ENCODE measurements at regions not wholly inside any gene's neighbourhood (a gene's known extent, or its start where the extent isn't known, plus 50 kb on each side); places are given as distances from the start of the nearest gene placed in this dataset.

- H3K27me3 Mint-ChIP-seq, result no peaks in the 10 kb centered on the region
- no peaks in the 10 kb centered on the region for H3K4me1 Mint-ChIP-seq
- H3K27ac Mint-ChIP-seq (ENCODE audit: low read depth), result no peak overlapping the region
- DNase-seq (ENCODE audit: low spot score in 2 of 2) (no peak), ATAC-seq (replicated peaks; ENCODE audit: extremely low read depth, poor library complexity, severe bottlenecking) (no peak)
- no peak overlapping the region for H3K4me3 Mint-ChIP-seq
- peaks cover 11% of the 10 kb centered on the region for H3K9me3 Mint-ChIP-seq
- no peaks in the 10 kb centered on the region for H3K36me3 Mint-ChIP-seq (ENCODE audit: insufficient read depth)
Measured at GRCh38 chr13:72120632-72121031, 253.6 kb upstream of the DACH1 start.

DNA sequence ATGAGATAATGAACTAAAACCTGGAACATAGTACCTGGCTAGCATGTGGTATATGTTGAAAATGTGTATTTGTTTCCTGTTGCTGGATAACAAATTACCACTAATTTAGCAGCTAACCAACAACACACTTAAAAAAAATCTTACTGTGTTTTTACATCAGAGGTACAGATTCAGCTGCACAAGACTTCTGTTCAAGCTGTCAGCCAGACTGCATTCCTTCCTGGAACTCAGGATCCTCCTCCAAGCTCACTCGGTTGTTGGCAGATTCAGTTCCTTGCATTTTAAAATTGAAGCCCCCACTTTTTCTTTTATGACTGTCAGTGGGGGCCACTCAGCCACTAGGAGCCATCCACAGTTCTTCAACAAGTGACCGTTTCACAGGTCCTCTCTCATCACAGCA, 246.9 kb upstream of the DACH1 start:
- no peaks in the 10 kb centered on the region for H3K27me3 Mint-ChIP-seq
- H3K4me1 Mint-ChIP-seq, result no peaks in the 10 kb centered on the region
- no peak for DNase-seq (ENCODE audit: low spot score in 2 of 2)
- ATAC-seq (replicated peaks; ENCODE audit: extremely low read depth, poor library complexity, severe bottlenecking), result no peak
- H3K27ac Mint-ChIP-seq (ENCODE audit: low read depth), result no peak overlapping the region
- no peak overlapping the region for H3K4me3 Mint-ChIP-seq
- H3K9me3 Mint-ChIP-seq, result peaks cover 10% of the 10 kb centered on the region
- H3K36me3 Mint-ChIP-seq (ENCODE audit: insufficient read depth), result no peaks in the 10 kb centered on the region

DNA sequence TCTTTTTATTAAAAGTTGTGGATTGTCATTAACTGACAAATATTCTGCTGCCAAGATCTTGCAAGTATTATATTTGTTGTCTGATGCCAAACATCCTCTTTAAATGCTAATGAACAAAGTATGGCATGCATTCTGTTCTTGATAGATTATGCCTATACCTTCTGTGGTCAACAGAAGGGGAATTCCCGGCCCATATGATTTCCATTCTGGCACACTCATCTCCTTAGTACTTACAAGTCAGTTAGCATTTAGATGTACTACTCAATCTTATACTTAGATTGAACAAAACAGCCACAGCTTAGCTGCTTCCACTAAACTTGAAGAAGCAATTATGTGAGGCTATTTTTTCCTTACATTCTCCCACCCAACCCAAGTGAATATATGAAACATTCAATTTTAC, 246.1 kb upstream of the DACH1 start:
- ATAC-seq (replicated peaks; ENCODE audit: extremely low read depth, poor library complexity, severe bottlenecking), result no peak
- no peak for DNase-seq (ENCODE audit: low spot score in 2 of 2)
- Mint-ChIP-seq H3K4me1 (no peaks in the 10 kb centered on the region), H3K27me3 (no peaks in the 10 kb centered on the region), H3K27ac (ENCODE audit: low read depth) (no peak overlapping the region), H3K9me3 (peaks cover 14% of the 10 kb centered on the region), H3K36me3 (ENCODE audit: insufficient read depth) (no peaks in the 10 kb centered on the region), H3K4me3 (no peak overlapping the region)

DNA sequence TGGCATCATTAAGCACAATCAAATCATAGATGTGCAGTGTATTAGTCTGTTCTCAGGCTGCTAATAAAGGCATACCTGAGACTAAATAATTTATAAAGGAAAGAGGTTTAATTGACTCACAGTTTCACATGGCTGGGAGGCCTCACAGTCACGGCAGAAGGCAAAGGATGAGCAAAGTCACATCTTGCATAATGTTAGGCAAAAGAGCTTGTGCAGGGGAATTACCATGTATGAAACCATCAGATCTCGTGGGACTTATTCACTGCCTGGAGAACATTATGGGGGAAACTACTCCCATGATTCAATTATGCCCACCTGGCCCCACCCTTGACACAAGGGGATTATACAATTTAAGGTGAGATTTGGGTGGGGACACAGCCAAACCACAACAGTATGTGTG, 245.2 kb upstream of the DACH1 start:
- Mint-ChIP-seq H3K4me3 (no peak overlapping the region), H3K27ac (ENCODE audit: low read depth) (no peak overlapping the region), H3K9me3 (peaks cover 20% of the 10 kb centered on the region), H3K4me1 (no peaks in the 10 kb centered on the region), H3K27me3 (no peaks in the 10 kb centered on the region), H3K36me3 (ENCODE audit: insufficient read depth) (no peaks in the 10 kb centered on the region)
- ATAC-seq (replicated peaks; ENCODE audit: extremely low read depth, poor library complexity, severe bottlenecking), result no peak
- DNase-seq (ENCODE audit: low spot score in 2 of 2), result no peak

GRCh38 chr13:72109863-72110262, 242.9 kb upstream of the DACH1 start:
- Mint-ChIP-seq H3K27me3 (no peaks in the 10 kb centered on the region), H3K27ac (ENCODE audit: low read depth) (no peak overlapping the region), H3K9me3 (peaks cover 20% of the 10 kb centered on the region), H3K4me3 (no peak overlapping the region), H3K36me3 (ENCODE audit: insufficient read depth) (no peaks in the 10 kb centered on the region), H3K4me1 (no peaks in the 10 kb centered on the region)
- ATAC-seq (replicated peaks; ENCODE audit: extremely low read depth, poor library complexity, severe bottlenecking) (no peak), DNase-seq (ENCODE audit: low spot score in 2 of 2) (no peak)

DNA sequence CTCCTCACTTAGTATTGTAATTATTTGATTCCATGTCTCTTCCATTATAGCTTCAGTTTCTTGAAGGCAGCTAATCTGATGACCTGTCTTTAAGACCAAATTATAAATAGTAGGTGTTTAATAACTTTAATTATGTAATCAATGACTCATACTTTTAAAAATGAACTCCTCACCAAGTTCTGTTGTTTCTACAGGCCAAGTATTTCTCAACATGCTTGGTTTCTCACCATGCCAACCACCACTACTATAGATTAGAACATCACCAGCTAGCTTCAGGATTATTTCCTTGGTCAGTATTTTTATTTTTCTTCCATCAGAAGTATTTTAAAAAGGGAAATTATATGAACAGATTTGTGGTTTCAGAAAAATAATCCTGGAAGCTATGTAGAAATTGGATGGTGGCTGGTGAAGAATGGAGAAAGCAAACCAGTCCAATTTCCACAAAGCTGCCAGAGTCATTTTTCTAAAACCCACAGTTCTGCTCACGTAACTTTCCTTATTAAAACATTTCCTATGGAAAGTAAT, 237.7 kb upstream of the DACH1 start:
- Mint-ChIP-seq H3K4me1 (no peaks in the 10 kb centered on the region), H3K27ac (ENCODE audit: low read depth) (no peak overlapping the region), H3K36me3 (ENCODE audit: insufficient read depth) (no peaks in the 10 kb centered on the region), H3K9me3 (peaks cover 17% of the 10 kb centered on the region), H3K27me3 (no peaks in the 10 kb centered on the region), H3K4me3 (no peak overlapping the region)
- DNase-seq (ENCODE audit: low spot score in 2 of 2), result no peak
- ATAC-seq (replicated peaks; ENCODE audit: extremely low read depth, poor library complexity, severe bottlenecking), result no peak

- no peaks in the 10 kb centered on the region for H3K36me3 Mint-ChIP-seq (ENCODE audit: insufficient read depth)
- peaks cover 6% of the 10 kb centered on the region for H3K9me3 Mint-ChIP-seq
- no peaks in the 10 kb centered on the region for H3K27me3 Mint-ChIP-seq
- DNase-seq (ENCODE audit: low spot score in 2 of 2) (no peak), ATAC-seq (replicated peaks; ENCODE audit: extremely low read depth, poor library complexity, severe bottlenecking) (no peak)
- no peak overlapping the region for H3K4me3 Mint-ChIP-seq
- H3K27ac Mint-ChIP-seq (ENCODE audit: low read depth), result no peak overlapping the region
- no peaks in the 10 kb centered on the region for H3K4me1 Mint-ChIP-seq
Measured at GRCh38 chr13:72101768-72102400, 234.9 kb upstream of the DACH1 start.

DNA sequence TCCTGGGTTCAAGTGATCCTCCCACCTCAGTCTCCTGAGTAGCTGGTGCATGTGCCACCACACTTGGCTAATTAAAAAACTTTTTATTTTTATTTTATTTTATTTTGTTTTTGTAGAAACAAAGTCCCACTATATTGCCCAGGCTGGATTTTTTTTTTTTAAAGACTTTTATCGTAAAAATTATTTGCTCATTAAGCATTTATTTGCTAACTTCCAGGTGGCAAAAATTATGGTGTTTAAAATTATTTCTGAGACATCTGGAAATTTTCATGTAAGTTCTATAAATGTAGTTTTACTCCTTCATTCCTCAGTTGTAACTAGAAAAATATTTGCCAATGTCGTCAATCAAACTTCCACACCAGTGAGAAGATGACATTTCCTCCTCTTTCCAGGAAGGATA, 233.3 kb upstream of the DACH1 start:
- Mint-ChIP-seq H3K27ac (ENCODE audit: low read depth) (no peak overlapping the region), H3K9me3 (peaks cover 6% of the 10 kb centered on the region), H3K4me3 (no peak overlapping the region), H3K27me3 (no peaks in the 10 kb centered on the region), H3K4me1 (no peaks in the 10 kb centered on the region), H3K36me3 (ENCODE audit: insufficient read depth) (no peaks in the 10 kb centered on the region)
- DNase-seq (ENCODE audit: low spot score in 2 of 2) (no peak), ATAC-seq (replicated peaks; ENCODE audit: extremely low read depth, poor library complexity, severe bottlenecking) (no peak)

DNA sequence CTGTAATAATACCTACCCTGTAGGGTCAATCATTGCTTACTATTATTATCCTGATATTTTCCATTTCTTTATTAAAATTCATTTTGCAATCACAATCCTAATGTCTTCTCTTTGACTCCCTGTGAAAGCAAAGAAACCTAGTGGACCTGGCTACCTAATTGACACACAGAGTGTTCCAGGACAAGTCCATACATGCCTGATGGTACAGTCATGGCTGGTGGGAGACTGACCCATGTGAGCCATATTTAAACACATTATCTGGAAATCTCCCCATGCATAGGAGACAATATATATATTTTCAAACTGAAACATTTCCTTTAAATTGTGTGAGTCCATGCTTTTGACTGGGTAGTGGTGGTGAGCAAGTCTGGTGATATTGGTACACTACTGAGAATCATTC, 230.6 kb upstream of the DACH1 start:
- Mint-ChIP-seq H3K9me3 (no peaks in the 10 kb centered on the region), H3K36me3 (ENCODE audit: insufficient read depth) (no peaks in the 10 kb centered on the region), H3K27me3 (no peaks in the 10 kb centered on the region), H3K4me3 (no peak overlapping the region), H3K27ac (ENCODE audit: low read depth) (no peak overlapping the region), H3K4me1 (no peaks in the 10 kb centered on the region)
- ATAC-seq (replicated peaks; ENCODE audit: extremely low read depth, poor library complexity, severe bottlenecking), result no peak
- DNase-seq (ENCODE audit: low spot score in 2 of 2), result no peak

GRCh38 chr13:72093262-72093661, 226.3 kb upstream of the DACH1 start:
- H3K27me3 Mint-ChIP-seq, result no peaks in the 10 kb centered on the region
- no peak overlapping the region for H3K27ac Mint-ChIP-seq (ENCODE audit: low read depth)

DNA sequence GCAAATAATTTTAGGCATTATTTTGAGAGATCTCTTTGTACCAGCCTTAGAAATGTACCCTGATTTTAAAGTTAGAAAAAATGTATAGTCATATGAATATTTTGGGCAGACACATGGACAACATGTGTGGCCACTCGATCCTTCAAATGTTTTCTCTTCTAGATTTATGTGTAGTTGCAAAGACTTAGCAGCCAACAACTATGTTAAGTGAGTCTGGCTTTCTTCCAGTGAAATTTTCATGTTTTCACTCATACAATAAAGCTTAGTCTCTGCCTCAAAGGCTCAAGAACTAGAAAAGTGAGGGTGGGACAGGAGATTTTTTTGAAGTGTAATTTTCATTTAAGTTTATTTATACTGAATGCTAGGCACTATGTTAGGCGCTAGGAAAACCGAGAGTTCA, 207.7 kb upstream of the DACH1 start:
- Mint-ChIP-seq H3K4me1 (no peaks in the 10 kb centered on the region), H3K9me3 (peaks cover 12% of the 10 kb centered on the region), H3K36me3 (ENCODE audit: insufficient read depth) (no peaks in the 10 kb centered on the region), H3K27ac (ENCODE audit: low read depth) (no peak overlapping the region), H3K4me3 (no peak overlapping the region), H3K27me3 (no peaks in the 10 kb centered on the region)
- DNase-seq (ENCODE audit: low spot score in 2 of 2) (no peak), ATAC-seq (replicated peaks; ENCODE audit: extremely low read depth, poor library complexity, severe bottlenecking) (no peak)

More at GRCh38 chr13:72093262-72093661, 226.3 kb upstream of the DACH1 start:
- DNase-seq (ENCODE audit: low spot score in 2 of 2) (no peak), ATAC-seq (replicated peaks; ENCODE audit: extremely low read depth, poor library complexity, severe bottlenecking) (no peak)
- H3K9me3 Mint-ChIP-seq, result peaks cover 15% of the 10 kb centered on the region
- H3K4me3 Mint-ChIP-seq, result no peak overlapping the region
- H3K36me3 Mint-ChIP-seq (ENCODE audit: insufficient read depth), result no peaks in the 10 kb centered on the region
- H3K4me1 Mint-ChIP-seq, result no peaks in the 10 kb centered on the region

GRCh38 chr13:72072261-72072660, 205.3 kb upstream of the DACH1 start:
- DNase-seq (ENCODE audit: low spot score in 2 of 2), result no peak
- no peaks in the 10 kb centered on the region for H3K4me1 Mint-ChIP-seq
- no peaks in the 10 kb centered on the region for H3K36me3 Mint-ChIP-seq (ENCODE audit: insufficient read depth)
- H3K27ac Mint-ChIP-seq (ENCODE audit: low read depth), result no peak overlapping the region
- no peaks in the 10 kb centered on the region for H3K27me3 Mint-ChIP-seq
- H3K9me3 Mint-ChIP-seq, result peaks cover 8% of the 10 kb centered on the region
- no peak overlapping the region for H3K4me3 Mint-ChIP-seq
- ATAC-seq (replicated peaks; ENCODE audit: extremely low read depth, poor library complexity, severe bottlenecking), result no peak

DNA sequence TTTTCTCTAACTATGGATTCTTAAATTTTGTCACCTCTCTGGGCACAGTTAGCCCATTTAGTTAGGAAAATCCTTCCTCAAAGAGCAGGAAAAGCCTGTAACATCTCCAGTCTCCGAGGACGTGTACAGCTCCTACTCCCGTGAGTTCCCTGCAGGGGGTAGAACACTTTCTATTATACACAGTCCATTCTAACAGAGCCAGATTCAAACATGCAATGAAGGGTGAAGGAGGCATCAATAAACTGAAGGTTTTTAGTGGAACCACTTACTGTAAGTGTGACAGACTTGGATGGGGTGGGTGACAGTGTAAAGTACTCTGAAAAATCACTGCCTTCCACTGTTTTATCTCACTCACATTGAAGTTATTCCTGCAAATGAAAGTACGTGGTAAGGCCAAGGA, 204.7 kb upstream of the DACH1 start:
- H3K4me1 Mint-ChIP-seq, result no peaks in the 10 kb centered on the region
- peaks cover 6% of the 10 kb centered on the region for H3K9me3 Mint-ChIP-seq
- H3K27ac Mint-ChIP-seq (ENCODE audit: low read depth), result no peak overlapping the region
- no peak for ATAC-seq (replicated peaks; ENCODE audit: extremely low read depth, poor library complexity, severe bottlenecking)
- no peak overlapping the region for H3K4me3 Mint-ChIP-seq
- H3K36me3 Mint-ChIP-seq (ENCODE audit: insufficient read depth), result no peaks in the 10 kb centered on the region
- DNase-seq (ENCODE audit: low spot score in 2 of 2), result no peak
- no peaks in the 10 kb centered on the region for H3K27me3 Mint-ChIP-seq
